Stomach (tissue), 4 donors: ENCODE measurements at regions not wholly inside any gene's neighbourhood (a gene's known extent, or its start where the extent isn't known, plus 50 kb on each side); places are given as distances from the start of the nearest gene placed in this dataset.

Experiments used
- EP300 ChIP-seq: sonication (generic); formaldehyde crosslinking; IDR thresholded peaks from one replicate; pipeline ENCODE4 v1.6.1; 2017; ENCODE audit warnings: antibody characterized with exemption
- POLR2A ChIP-seq, 4 donors: fragments of 450-650 bp; IDR thresholded peaks; one replicate each; pipeline ENCODE4 v1.6.1; 2016; ENCODE audit warnings: antibody characterized with exemption in 4 of 4, control low read depth in 2 of 4, mild to moderate bottlenecking in 1 of 4, moderate library complexity in 1 of 4
- POLR2AphosphoS5 ChIP-seq, 3 donors: sonication (generic); formaldehyde crosslinking; IDR thresholded peaks; one replicate each; pipeline ENCODE4 v1.6.1; 2016; ENCODE audit warnings: antibody characterized with exemption in 3 of 3
- TF ChIP-seq, protein P1 (sequence below), 7 experiments: fragments of 450-650 bp in 4 of 7; fragments of 200-600 bp in 3 of 7; sonication (generic) in 3 of 7; IDR thresholded peaks; one replicate each; pipeline ENCODE4 v1.5.1; 2016 to 2019; ENCODE audit warnings: antibody characterized with exemption in 7 of 7, control low read depth in 2 of 7, mild to moderate bottlenecking in 1 of 7

GRCh38 chr2:59019566-59020159, 778.5 kb upstream of the FANCL start:
- TF ChIP-seq POLR2AphosphoS5 (IDR thresholded peaks at IDR 0.05) (no peak), POLR2A (IDR thresholded peaks at IDR 0.05) (no peak), EP300 (no peak)
- TF ChIP-seq, protein P1, sequence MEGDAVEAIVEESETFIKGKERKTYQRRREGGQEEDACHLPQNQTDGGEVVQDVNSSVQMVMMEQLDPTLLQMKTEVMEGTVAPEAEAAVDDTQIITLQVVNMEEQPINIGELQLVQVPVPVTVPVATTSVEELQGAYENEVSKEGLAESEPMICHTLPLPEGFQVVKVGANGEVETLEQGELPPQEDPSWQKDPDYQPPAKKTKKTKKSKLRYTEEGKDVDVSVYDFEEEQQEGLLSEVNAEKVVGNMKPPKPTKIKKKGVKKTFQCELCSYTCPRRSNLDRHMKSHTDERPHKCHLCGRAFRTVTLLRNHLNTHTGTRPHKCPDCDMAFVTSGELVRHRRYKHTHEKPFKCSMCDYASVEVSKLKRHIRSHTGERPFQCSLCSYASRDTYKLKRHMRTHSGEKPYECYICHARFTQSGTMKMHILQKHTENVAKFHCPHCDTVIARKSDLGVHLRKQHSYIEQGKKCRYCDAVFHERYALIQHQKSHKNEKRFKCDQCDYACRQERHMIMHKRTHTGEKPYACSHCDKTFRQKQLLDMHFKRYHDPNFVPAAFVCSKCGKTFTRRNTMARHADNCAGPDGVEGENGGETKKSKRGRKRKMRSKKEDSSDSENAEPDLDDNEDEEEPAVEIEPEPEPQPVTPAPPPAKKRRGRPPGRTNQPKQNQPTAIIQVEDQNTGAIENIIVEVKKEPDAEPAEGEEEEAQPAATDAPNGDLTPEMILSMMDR (IDR thresholded peaks at IDR 0.05) = no peak
